Esophagus muscularis mucosa (tissue), 4 donors: ENCODE measurements at regions not wholly inside any gene's neighbourhood (a gene's known extent, or its start where the extent isn't known, plus 50 kb on each side); places are given as distances from the start of the nearest gene placed in this dataset.

ENCODE experiments used
- DNase-seq: peaks from one replicate; pipeline ENCODE4 v3.0.0-alpha.2; 2017; ENCODE audit errors: extremely low spot score
- H3K27ac ChIP-seq, 4 donors: fragments of 200-600 bp; sonication (generic); replicated peaks in 1 of 4; 1 replicate in 3 of 4; 2 replicates in 1 of 4; pipeline ENCODE4 v1.5.1; 2016 to 2019; ENCODE audit warnings: mild to moderate bottlenecking in 1 of 4
- H3K27me3 ChIP-seq, 4 donors: fragments of 200-600 bp; sonication (generic); one replicate each; pipeline versions ENCODE4 v1.5.1 to v1.6.0; 2016 to 2019
- H3K36me3 ChIP-seq, 4 donors: fragments of 200-600 bp; sonication (generic); one replicate each; pipeline ENCODE4 v1.5.1; 2016 to 2019
- H3K4me1 ChIP-seq, 4 donors: fragments of 200-600 bp; sonication (generic); one replicate each; pipeline ENCODE4 v1.5.1; 2016 to 2019
- H3K4me3 ChIP-seq, 4 donors: fragments of 200-600 bp; sonication (generic); 1 replicate in 2 of 4; 2 replicates in 2 of 4; pipeline ENCODE4 v1.5.1; 2016 to 2019; ENCODE audit warnings: mild to moderate bottlenecking in 4 of 4, moderate library complexity in 1 of 4
- H3K9me3 ChIP-seq, 4 donors: fragments of 200-600 bp; sonication (generic); 1 replicate in 3 of 4; 2 replicates in 1 of 4; pipeline ENCODE4 v1.5.1; 2016 to 2019
- EP300 ChIP-seq: sonication (generic); formaldehyde crosslinking; IDR thresholded peaks from one replicate; pipeline ENCODE4 v1.6.1; 2017; ENCODE audit warnings: antibody characterized with exemption
- POLR2A ChIP-seq: fragments of 450-650 bp; IDR thresholded peaks from one replicate; pipeline ENCODE4 v1.6.1; 2017; ENCODE audit warnings: antibody characterized with exemption, moderate library complexity, mild to moderate bottlenecking, low read depth
- POLR2AphosphoS5 ChIP-seq, 2 donors: sonication (generic); formaldehyde crosslinking; IDR thresholded peaks; one replicate each; pipeline ENCODE4 v1.6.1; 2017; ENCODE audit warnings: antibody characterized with exemption in 2 of 2
- WGBS: methylation state at CpG from one replicate; pipeline ENCODE4 v1.1.5; 2018; 5-methylcytosine and 5-hydroxymethylcytosine counted together
- intact Hi-C: fragments of 100-400 bp; cut with DNase I; formaldehyde crosslinking; loops from one replicate; pipeline ENCODE4 v1.15.1; 2023
- TF ChIP-seq, protein P1 (sequence below), 3 experiments: fragments of 200-600 bp in 2 of 3; fragments of 450-650 bp in 1 of 3; sonication (generic) in 2 of 3; IDR thresholded peaks; one replicate each; pipeline ENCODE4 v1.5.1; 2017 to 2019; ENCODE audit warnings: antibody characterized with exemption in 3 of 3, mild to moderate bottlenecking in 2 of 3, moderate library complexity in 1 of 3

- intact Hi-C loops = no loop called here
Observed at GRCh38 chr21:35614396-35614921, 445.9 kb downstream of the SETD4 start.

GRCh38 chr21:35611708-35612132 lies 448.6 kb downstream of the SETD4 start:
- Histone ChIP-seq H3K27me3 (no peaks in the 10 kb centered on the region), H3K27ac (no peak overlapping the region), H3K9me3 (no peaks in the 10 kb centered on the region), H3K36me3 (no peaks in the 10 kb centered on the region), H3K4me3 (no peak overlapping the region), H3K4me1 (no peaks in the 10 kb centered on the region)
- 73% methylated on average over 2 of the region's 2 CpGs for WGBS
- no peak for DNase-seq
- intact Hi-C loops = no loop called here
- TF ChIP-seq POLR2A (no peak), EP300 (no peak), POLR2AphosphoS5 (IDR thresholded peaks at IDR 0.05) (no peak)
- TF ChIP-seq, protein P1, sequence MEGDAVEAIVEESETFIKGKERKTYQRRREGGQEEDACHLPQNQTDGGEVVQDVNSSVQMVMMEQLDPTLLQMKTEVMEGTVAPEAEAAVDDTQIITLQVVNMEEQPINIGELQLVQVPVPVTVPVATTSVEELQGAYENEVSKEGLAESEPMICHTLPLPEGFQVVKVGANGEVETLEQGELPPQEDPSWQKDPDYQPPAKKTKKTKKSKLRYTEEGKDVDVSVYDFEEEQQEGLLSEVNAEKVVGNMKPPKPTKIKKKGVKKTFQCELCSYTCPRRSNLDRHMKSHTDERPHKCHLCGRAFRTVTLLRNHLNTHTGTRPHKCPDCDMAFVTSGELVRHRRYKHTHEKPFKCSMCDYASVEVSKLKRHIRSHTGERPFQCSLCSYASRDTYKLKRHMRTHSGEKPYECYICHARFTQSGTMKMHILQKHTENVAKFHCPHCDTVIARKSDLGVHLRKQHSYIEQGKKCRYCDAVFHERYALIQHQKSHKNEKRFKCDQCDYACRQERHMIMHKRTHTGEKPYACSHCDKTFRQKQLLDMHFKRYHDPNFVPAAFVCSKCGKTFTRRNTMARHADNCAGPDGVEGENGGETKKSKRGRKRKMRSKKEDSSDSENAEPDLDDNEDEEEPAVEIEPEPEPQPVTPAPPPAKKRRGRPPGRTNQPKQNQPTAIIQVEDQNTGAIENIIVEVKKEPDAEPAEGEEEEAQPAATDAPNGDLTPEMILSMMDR (IDR thresholded peaks at IDR 0.05) = no peak

More at GRCh38 chr21:35614396-35614921, 445.9 kb downstream of the SETD4 start:
- no peak overlapping the region for H3K4me3 ChIP-seq
- no peaks in the 10 kb centered on the region for H3K9me3 ChIP-seq
- no peak for DNase-seq
- 90% methylated on average over 4 of the region's 4 CpGs for WGBS
- TF ChIP-seq, protein P1 (IDR thresholded peaks at IDR 0.05) = no peak
- TF ChIP-seq POLR2A (no peak), EP300 (no peak), POLR2AphosphoS5 (IDR thresholded peaks at IDR 0.05) (no peak)
- H3K27me3 ChIP-seq = no peaks in the 10 kb centered on the region
- no peaks in the 10 kb centered on the region for H3K36me3 ChIP-seq
- H3K27ac ChIP-seq = no peak overlapping the region
- no peaks in the 10 kb centered on the region for H3K4me1 ChIP-seq

DNA sequence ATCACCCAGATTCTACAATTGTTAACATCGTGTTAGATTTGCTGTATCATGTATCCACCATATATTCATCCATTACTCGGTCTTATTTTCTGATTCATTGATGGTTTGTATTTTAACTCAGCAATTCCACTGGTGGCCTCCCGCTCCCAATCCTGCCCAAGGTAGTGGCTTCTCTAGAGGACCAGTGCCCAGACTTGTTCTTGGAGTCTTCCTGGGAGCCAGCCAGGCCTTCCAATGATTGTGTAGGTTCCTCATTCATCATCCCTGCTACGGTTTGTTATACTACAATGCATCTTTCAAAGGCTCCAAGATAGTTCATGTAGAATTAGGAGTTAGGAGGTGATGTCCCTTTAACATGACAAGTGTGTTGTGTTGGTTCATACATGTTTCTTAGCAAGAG lies 451.1 kb downstream of the SETD4 start:
- Histone ChIP-seq H3K36me3 (no peaks in the 10 kb centered on the region), H3K4me3 (no peak overlapping the region), H3K27ac (no peak overlapping the region), H3K27me3 (peaks cover 0 to 9% (median 0%) of the 10 kb centered on the region in 4 donors), H3K9me3 (no peaks in the 10 kb centered on the region), H3K4me1 (no peaks in the 10 kb centered on the region)
- TF ChIP-seq POLR2AphosphoS5 (IDR thresholded peaks at IDR 0.05) = no peak
- TF ChIP-seq EP300 = no peak
- TF ChIP-seq, protein P1 (IDR thresholded peaks at IDR 0.05) = no peak
- no peak for TF ChIP-seq POLR2A
- WGBS = 91% methylated on average over 4 of the region's 4 CpGs
- DNase-seq = no peak
- intact Hi-C loops = no loop called here

GRCh38 chr21:35607406-35607805 lies 452.9 kb downstream of the SETD4 start:
- 90% methylated on average over 5 of the region's 5 CpGs for WGBS
- H3K27ac ChIP-seq = no peak overlapping the region
- intact Hi-C loops = no loop called here
- H3K27me3 ChIP-seq = peaks cover 0 to 27% (median 0%) of the 10 kb centered on the region in 4 donors
- H3K4me3 ChIP-seq = no peak overlapping the region
- TF ChIP-seq EP300 (no peak), POLR2A (no peak), POLR2AphosphoS5 (IDR thresholded peaks at IDR 0.05) (no peak)
- TF ChIP-seq, protein P1 (IDR thresholded peaks at IDR 0.05) = no peak
- no peaks in the 10 kb centered on the region for H3K36me3 ChIP-seq
- no peaks in the 10 kb centered on the region for H3K9me3 ChIP-seq
- no peaks in the 10 kb centered on the region for H3K4me1 ChIP-seq
- DNase-seq = no peak

DNA sequence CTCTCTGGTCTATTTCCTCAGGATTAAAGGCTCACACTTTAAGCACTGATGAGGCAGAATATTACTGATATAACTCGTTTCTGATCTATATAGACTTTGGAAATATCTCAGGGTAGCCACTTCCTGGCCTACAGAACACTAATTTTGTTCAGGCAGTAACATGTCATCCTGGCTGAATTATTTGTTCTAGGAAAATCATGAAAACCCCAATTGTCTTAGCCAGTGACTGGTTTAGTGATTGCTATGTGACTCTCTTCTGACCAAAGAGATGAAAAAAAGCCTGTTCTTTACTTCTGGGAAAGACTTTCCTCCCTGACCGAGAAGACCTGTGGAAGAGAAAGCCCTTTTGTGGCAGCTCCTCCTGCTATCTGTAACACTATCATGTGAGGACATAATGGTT lies 453.7 kb downstream of the SETD4 start:
- TF ChIP-seq POLR2A (no peak), EP300 (no peak), POLR2AphosphoS5 (IDR thresholded peaks at IDR 0.05) (no peak)
- TF ChIP-seq, protein P1 (IDR thresholded peaks at IDR 0.05) = no peak
- H3K27ac ChIP-seq = no peak overlapping the region
- H3K4me1 ChIP-seq = no peaks in the 10 kb centered on the region
- H3K27me3 ChIP-seq = peaks cover 0 to 27% (median 0%) of the 10 kb centered on the region in 4 donors
- no peaks in the 10 kb centered on the region for H3K36me3 ChIP-seq
- intact Hi-C loops = no loop called here
- DNase-seq = no peak
- no peaks in the 10 kb centered on the region for H3K9me3 ChIP-seq
- no peak overlapping the region for H3K4me3 ChIP-seq
- WGBS = 75% methylated on average over 2 of the region's 2 CpGs
